ENCODE measurements at regions not wholly inside any gene's neighbourhood (a gene's known extent, or its start where the extent isn't known, plus 50 kb on each side); places are given as distances from the start of the nearest gene placed in this dataset.

DNA sequence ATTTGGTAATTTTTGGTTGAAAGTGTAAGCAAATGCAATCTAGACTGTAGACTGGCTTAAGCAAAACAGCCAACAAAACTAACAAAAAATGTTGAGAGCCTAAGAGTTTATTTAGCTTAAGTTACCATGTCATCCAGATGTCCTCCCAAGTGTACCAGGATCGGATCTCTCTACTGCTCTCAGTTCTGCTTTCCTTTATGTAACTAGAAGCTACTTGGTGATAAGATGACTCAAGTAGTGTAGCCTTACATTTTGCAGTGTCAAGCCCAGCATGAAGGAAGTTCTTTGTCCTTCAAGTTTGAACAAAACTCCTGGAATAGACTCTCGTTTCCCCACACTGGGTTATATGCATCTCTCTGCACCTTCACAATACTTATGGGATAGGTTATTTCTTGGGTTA is 1500.0 kb downstream of the STIM2 start:
- H4K20me1 ChIP-seq (ENCODE audit: insufficient read depth, low read depth, low read length): no peaks in the 10 kb centered on the region
- H3K27ac ChIP-seq (ENCODE audit: low read length): no peak overlapping the region
- H3K9ac ChIP-seq (ENCODE audit: low read length): no peak overlapping the region
- no peaks in the 10 kb centered on the region for H3K79me2 ChIP-seq (ENCODE audit: low read length)
- no peak for DNase-seq
- H2AFZ ChIP-seq (ENCODE audit: low read length): no peak overlapping the region
- no peak overlapping the region for H3K4me2 ChIP-seq (ENCODE audit: low read depth, low read length, poor library complexity, severe bottlenecking)
- no peaks in the 10 kb centered on the region; the same call in 1 of the 2 replicates for H3K9me2 ChIP-seq (replicated peaks; ENCODE audit: insufficient read depth, low read length)
- no peaks in the 10 kb centered on the region for H3K4me1 ChIP-seq (ENCODE audit: low read length)
- no peak overlapping the region for H3K4me3 ChIP-seq (ENCODE audit: low read length)
- H3K9me3 ChIP-seq (ENCODE audit: low read length): peaks cover 26% of the 10 kb centered on the region; the same call in 1 of the 2 replicates
- no peaks in the 10 kb centered on the region for H3K36me3 ChIP-seq (ENCODE audit: insufficient read depth, low read length)
- no peaks in the 10 kb centered on the region for H3K27me3 ChIP-seq (ENCODE audit: low read length)

DNA sequence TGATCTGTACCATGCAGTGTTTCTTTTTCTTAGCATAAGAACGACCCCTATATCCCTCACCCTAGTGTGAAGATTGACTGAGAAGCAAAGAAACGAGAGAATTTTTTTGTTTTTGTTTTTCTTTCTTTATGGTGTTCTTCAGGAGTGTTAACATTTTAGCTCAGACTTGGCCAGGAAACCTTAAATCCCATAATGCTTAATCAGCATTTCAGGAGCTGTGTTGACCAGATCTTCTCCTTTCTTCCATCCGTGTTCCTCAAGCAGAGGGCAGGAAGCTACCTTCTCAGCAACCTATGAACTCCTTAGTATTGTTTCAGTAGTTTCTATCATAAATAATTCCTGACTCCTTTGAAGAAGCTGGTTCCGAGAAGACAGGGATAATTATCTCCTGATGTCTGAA is 1501.5 kb downstream of the STIM2 start:
- peaks cover 24% of the 10 kb centered on the region; the same call in 1 of the 2 replicates for H3K9me3 ChIP-seq (ENCODE audit: low read length)
- H3K79me2 ChIP-seq (ENCODE audit: low read length): no peaks in the 10 kb centered on the region

DNA sequence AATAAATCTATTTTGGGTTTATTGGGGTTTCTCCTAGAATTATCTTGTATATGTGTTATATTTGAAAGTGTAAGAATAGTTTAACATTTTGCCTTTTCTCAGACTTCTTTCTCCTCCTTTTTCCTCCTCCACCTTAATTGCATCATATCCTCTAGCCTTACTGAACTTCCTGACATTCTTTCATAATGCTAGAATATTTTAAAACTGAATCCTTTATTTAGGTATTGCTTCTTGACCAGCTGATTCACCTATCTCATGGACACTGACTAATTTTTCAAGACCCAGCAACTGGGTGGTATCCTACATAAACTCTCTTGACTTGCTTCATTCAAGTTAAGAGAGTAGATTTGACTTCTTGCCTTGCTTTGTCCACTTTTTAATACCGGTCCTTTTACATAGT is 1508.9 kb downstream of the STIM2 start:
- Histone ChIP-seq H3K79me2 (ENCODE audit: low read length) (no peaks in the 10 kb centered on the region), H3K27ac (ENCODE audit: low read length) (no peak overlapping the region), H3K9me2 (replicated peaks; ENCODE audit: insufficient read depth, low read length) (no peaks in the 10 kb centered on the region), H3K9ac (ENCODE audit: low read length) (no peak overlapping the region), H2AFZ (ENCODE audit: low read length) (no peak overlapping the region), H4K20me1 (ENCODE audit: insufficient read depth, low read depth, low read length) (no peaks in the 10 kb centered on the region), H3K4me3 (ENCODE audit: low read length) (no peak overlapping the region), H3K36me3 (ENCODE audit: insufficient read depth, low read length) (no peaks in the 10 kb centered on the region), H3K4me1 (ENCODE audit: low read length) (no peaks in the 10 kb centered on the region), H3K27me3 (ENCODE audit: low read length) (no peaks in the 10 kb centered on the region), H3K4me2 (ENCODE audit: low read depth, low read length, poor library complexity, severe bottlenecking) (no peak overlapping the region), H3K9me3 (ENCODE audit: low read length) (peaks cover 43% of the 10 kb centered on the region)
- no peak for DNase-seq

More for the DNA sequence above, 1501.5 kb downstream of the STIM2 start:
- Histone ChIP-seq H3K27ac (ENCODE audit: low read length) (no peak overlapping the region), H3K9ac (ENCODE audit: low read length) (no peak overlapping the region), H2AFZ (ENCODE audit: low read length) (no peak overlapping the region), H3K4me2 (ENCODE audit: low read depth, low read length, poor library complexity, severe bottlenecking) (no peak overlapping the region), H3K4me3 (ENCODE audit: low read length) (no peak overlapping the region), H3K27me3 (ENCODE audit: low read length) (no peaks in the 10 kb centered on the region), H4K20me1 (ENCODE audit: insufficient read depth, low read depth, low read length) (no peaks in the 10 kb centered on the region), H3K4me1 (ENCODE audit: low read length) (no peaks in the 10 kb centered on the region), H3K36me3 (ENCODE audit: insufficient read depth, low read length) (no peaks in the 10 kb centered on the region), H3K9me2 (replicated peaks; ENCODE audit: insufficient read depth, low read length) (no peaks in the 10 kb centered on the region; the same call in 1 of the 2 replicates)
- DNase-seq: no peak

DNA sequence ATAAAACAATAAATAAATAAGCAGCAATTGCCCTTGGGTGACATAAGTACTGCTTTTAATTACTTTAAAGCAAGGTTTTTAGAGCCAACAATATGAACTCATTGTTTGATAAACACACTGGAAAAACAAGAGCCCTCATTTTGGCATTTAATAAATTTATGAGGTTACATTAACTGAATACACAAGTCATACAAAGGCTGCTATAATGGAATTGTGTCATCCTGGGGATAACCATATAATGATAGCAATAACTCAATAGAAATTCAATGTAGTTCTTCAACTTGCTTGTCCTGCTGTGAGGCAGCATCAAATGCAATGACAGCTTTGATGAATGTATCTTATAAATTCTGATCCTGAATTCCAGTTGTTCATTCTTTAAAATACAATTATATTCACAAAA is 1512.5 kb downstream of the STIM2 start:
- Histone ChIP-seq H4K20me1 (ENCODE audit: insufficient read depth, low read depth, low read length) (no peaks in the 10 kb centered on the region), H3K4me3 (ENCODE audit: low read length) (no peak overlapping the region), H3K36me3 (ENCODE audit: insufficient read depth, low read length) (no peaks in the 10 kb centered on the region), H3K4me2 (ENCODE audit: low read depth, low read length, poor library complexity, severe bottlenecking) (no peak overlapping the region), H3K27me3 (ENCODE audit: low read length) (no peaks in the 10 kb centered on the region), H3K27ac (ENCODE audit: low read length) (no peak overlapping the region), H3K79me2 (ENCODE audit: low read length) (no peaks in the 10 kb centered on the region), H3K9ac (ENCODE audit: low read length) (no peak overlapping the region), H3K4me1 (ENCODE audit: low read length) (no peaks in the 10 kb centered on the region), H3K9me3 (ENCODE audit: low read length) (peaks cover 34% of the 10 kb centered on the region), H3K9me2 (replicated peaks; ENCODE audit: insufficient read depth, low read length) (no peaks in the 10 kb centered on the region), H2AFZ (ENCODE audit: low read length) (no peak overlapping the region)
- DNase-seq: no peak

DNA sequence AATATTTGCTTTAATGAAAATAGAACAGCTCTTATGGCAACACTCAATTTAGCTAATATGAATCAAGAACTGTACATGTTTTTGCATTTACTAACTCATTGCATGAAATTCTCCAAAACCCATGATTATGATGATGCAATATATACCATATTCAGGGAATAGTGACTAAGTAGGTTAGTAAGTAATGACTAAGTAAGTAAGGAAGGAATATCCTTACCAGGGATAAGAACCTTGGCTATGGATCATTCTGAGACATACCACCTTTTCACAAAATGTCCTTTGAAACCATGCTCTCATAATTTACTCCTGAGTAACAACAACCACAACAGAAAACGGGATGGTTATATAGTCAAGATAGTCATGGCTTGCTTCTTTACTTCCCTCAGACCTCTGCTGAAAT is 1513.0 kb downstream of the STIM2 start:
- Histone ChIP-seq H3K9me2 (replicated peaks; ENCODE audit: insufficient read depth, low read length) (no peaks in the 10 kb centered on the region), H3K4me1 (ENCODE audit: low read length) (no peaks in the 10 kb centered on the region), H3K36me3 (ENCODE audit: insufficient read depth, low read length) (no peaks in the 10 kb centered on the region), H3K4me2 (ENCODE audit: low read depth, low read length, poor library complexity, severe bottlenecking) (no peak overlapping the region), H3K27ac (ENCODE audit: low read length) (no peak overlapping the region), H3K4me3 (ENCODE audit: low read length) (no peak overlapping the region), H4K20me1 (ENCODE audit: insufficient read depth, low read depth, low read length) (no peaks in the 10 kb centered on the region), H3K9ac (ENCODE audit: low read length) (no peak overlapping the region), H3K27me3 (ENCODE audit: low read length) (no peaks in the 10 kb centered on the region), H3K79me2 (ENCODE audit: low read length) (no peaks in the 10 kb centered on the region), H3K9me3 (ENCODE audit: low read length) (peaks cover 30% of the 10 kb centered on the region), H2AFZ (ENCODE audit: low read length) (no peak overlapping the region)
- no peak for DNase-seq

DNA sequence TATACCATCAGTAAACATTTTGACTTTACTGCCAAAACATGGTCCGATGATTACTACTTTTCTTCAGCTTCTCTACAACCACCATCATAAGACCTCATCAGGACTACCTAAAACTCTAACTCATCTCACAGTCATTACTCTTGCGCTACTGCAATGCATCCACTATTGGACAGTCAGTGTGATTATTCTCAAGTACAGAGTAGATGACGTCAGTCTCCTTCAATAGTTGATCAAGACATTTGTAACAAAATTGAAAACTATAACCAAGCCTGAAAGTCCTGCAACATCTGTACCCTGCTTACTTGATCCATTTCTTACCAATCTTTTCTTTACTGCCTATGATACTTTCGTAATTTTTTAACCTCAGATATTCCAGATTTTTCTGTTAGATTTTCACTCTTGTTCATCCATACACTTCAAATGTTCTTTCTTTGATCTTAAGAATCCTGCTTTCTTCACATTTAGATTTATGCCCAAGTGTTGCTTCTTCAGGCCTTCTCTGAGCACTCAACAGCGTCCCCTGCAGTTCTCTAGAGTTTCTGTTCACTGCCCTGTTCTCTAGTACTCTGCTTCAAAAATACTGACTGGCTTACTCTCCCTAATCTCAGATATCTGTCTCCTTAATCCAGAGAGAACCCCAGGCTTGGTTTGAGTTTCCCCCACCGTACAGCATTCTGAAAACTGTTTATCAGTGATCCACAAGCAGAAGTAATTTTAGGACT is 1517.6 kb downstream of the STIM2 start:
- H3K4me1 ChIP-seq (ENCODE audit: low read length): no peaks in the 10 kb centered on the region
- H3K9me3 ChIP-seq (ENCODE audit: low read length): peaks cover 17% of the 10 kb centered on the region
- H2AFZ ChIP-seq (ENCODE audit: low read length): no peak overlapping the region
- H3K9ac ChIP-seq (ENCODE audit: low read length): no peak overlapping the region
- H3K4me3 ChIP-seq (ENCODE audit: low read length): no peak overlapping the region
- no peaks in the 10 kb centered on the region for H4K20me1 ChIP-seq (ENCODE audit: insufficient read depth, low read depth, low read length)
- no peak for DNase-seq
- H3K36me3 ChIP-seq (ENCODE audit: insufficient read depth, low read length): no peaks in the 10 kb centered on the region
- no peaks in the 10 kb centered on the region for H3K79me2 ChIP-seq (ENCODE audit: low read length)
- H3K27me3 ChIP-seq (ENCODE audit: low read length): no peaks in the 10 kb centered on the region
- H3K27ac ChIP-seq (ENCODE audit: low read length): no peak overlapping the region
- H3K4me2 ChIP-seq (ENCODE audit: low read depth, low read length, poor library complexity, severe bottlenecking): no peak overlapping the region
- no peaks in the 10 kb centered on the region for H3K9me2 ChIP-seq (replicated peaks; ENCODE audit: insufficient read depth, low read length)

DNA sequence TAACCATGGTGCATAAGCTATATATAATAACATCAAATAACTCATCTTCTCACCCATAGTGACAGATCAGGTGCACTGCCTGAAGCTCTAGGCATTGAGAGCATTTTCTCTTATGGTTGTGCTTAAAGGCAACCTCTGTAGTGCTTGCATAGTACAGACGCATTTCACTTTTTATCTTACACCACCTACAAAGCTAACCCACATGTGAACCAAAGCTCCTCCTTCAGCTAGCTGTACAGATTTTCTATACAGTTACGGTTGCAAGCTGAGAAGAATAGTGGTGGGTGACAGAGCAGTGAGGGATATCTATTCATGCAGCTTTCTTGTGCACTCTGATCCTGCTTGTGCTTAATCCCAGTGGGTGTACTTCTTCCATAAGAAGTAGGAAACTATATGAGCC is 1525.2 kb downstream of the STIM2 start:
- peaks cover 24% of the 10 kb centered on the region for H3K9me3 ChIP-seq (ENCODE audit: low read length)
- no peaks in the 10 kb centered on the region for H4K20me1 ChIP-seq (ENCODE audit: insufficient read depth, low read depth, low read length)
- H3K4me3 ChIP-seq (ENCODE audit: low read length): no peak overlapping the region
- H3K79me2 ChIP-seq (ENCODE audit: low read length): no peaks in the 10 kb centered on the region
- DNase-seq: no peak
- no peak overlapping the region for H3K4me2 ChIP-seq (ENCODE audit: low read depth, low read length, poor library complexity, severe bottlenecking)
- no peak overlapping the region for H3K27ac ChIP-seq (ENCODE audit: low read length)
- H3K4me1 ChIP-seq (ENCODE audit: low read length): no peaks in the 10 kb centered on the region
- H3K27me3 ChIP-seq (ENCODE audit: low read length): no peaks in the 10 kb centered on the region
- no peaks in the 10 kb centered on the region for H3K36me3 ChIP-seq (ENCODE audit: insufficient read depth, low read length)
- no peaks in the 10 kb centered on the region; the same call in 1 of the 2 replicates for H3K9me2 ChIP-seq (replicated peaks; ENCODE audit: insufficient read depth, low read length)
- no peak overlapping the region for H3K9ac ChIP-seq (ENCODE audit: low read length)
- H2AFZ ChIP-seq (ENCODE audit: low read length): no peak overlapping the region

DNA sequence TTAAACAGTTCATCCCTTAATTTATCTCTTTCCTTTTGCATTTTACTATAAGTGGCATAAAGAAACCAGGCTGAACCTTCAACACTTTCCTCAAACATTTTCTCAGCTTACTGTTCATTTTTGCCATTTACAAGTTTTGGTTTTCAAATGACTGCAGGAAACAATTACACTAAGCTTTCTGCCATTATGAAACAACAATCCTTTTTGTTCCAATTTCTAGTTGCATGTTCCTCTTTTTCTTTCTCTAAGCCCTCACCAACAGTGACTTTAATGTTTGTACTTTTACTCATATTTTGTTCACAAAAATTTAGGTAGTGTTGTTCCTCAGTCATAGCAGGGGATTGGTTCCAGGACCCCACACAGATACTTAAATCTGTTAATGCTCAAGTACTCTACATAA is 1526.1 kb downstream of the STIM2 start:
- Histone ChIP-seq H3K9me2 (replicated peaks; ENCODE audit: insufficient read depth, low read length) (no peaks in the 10 kb centered on the region; the same call in 1 of the 2 replicates), H3K79me2 (ENCODE audit: low read length) (no peaks in the 10 kb centered on the region), H3K27ac (ENCODE audit: low read length) (no peak overlapping the region), H3K4me3 (ENCODE audit: low read length) (no peak overlapping the region), H3K4me1 (ENCODE audit: low read length) (no peaks in the 10 kb centered on the region), H3K9me3 (ENCODE audit: low read length) (peaks cover 19% of the 10 kb centered on the region), H2AFZ (ENCODE audit: low read length) (no peak overlapping the region), H4K20me1 (ENCODE audit: insufficient read depth, low read depth, low read length) (no peaks in the 10 kb centered on the region), H3K27me3 (ENCODE audit: low read length) (no peaks in the 10 kb centered on the region), H3K9ac (ENCODE audit: low read length) (no peak overlapping the region), H3K4me2 (ENCODE audit: low read depth, low read length, poor library complexity, severe bottlenecking) (no peak overlapping the region), H3K36me3 (ENCODE audit: insufficient read depth, low read length) (no peaks in the 10 kb centered on the region)
- DNase-seq: no peak

All from Karpas-422 (cell line).